Duodenal mucosa (tissue), 2 donors: ENCODE measurements at regions not wholly inside any gene's neighbourhood (a gene's known extent, or its start where the extent isn't known, plus 50 kb on each side); places are given as distances from the start of the nearest gene placed in this dataset.

Experiments used
- H3K27ac ChIP-seq: one replicate; pipeline ENCODE4 v1.7.0; 2013; ENCODE audit warnings: low read depth, low read length
- H3K27me3 ChIP-seq, 2 donors: one replicate each; pipeline ENCODE4 v1.7.0; 2013; ENCODE audit warnings: low read length in 2 of 2, control low read depth in 1 of 2; ENCODE audit not compliant: insufficient read depth in 2 of 2, control insufficient read depth in 1 of 2
- H3K36me3 ChIP-seq, 2 donors: one replicate each; pipeline ENCODE4 v1.7.0; 2013; ENCODE audit warnings: low read length in 2 of 2, control low read depth in 1 of 2; ENCODE audit not compliant: insufficient read depth in 2 of 2, control insufficient read depth in 1 of 2
- H3K4me1 ChIP-seq, 2 donors: one replicate each; pipeline ENCODE4 v1.7.0; 2013; ENCODE audit warnings: low read length in 2 of 2, control low read depth in 1 of 2; ENCODE audit not compliant: insufficient read depth in 2 of 2, control insufficient read depth in 1 of 2
- H3K4me3 ChIP-seq, 2 donors: one replicate each; pipeline ENCODE4 v1.7.0; 2013; ENCODE audit warnings: low read length in 2 of 2, low read depth in 1 of 2
- H3K9ac ChIP-seq, 2 donors: one replicate each; pipeline ENCODE4 v1.7.0; 2013; ENCODE audit warnings: low read length in 2 of 2, low read depth in 1 of 2
- H3K9me3 ChIP-seq, 2 donors: one replicate each; pipeline ENCODE4 v1.7.0; 2013; ENCODE audit warnings: low read length in 2 of 2, control low read depth in 1 of 2; ENCODE audit not compliant: control insufficient read depth in 1 of 2

GRCh38 chr1:199172171-199173124, 533.6 kb downstream of the PTPRC start:
- Histone ChIP-seq H3K9me3 (no peaks in the 10 kb centered on the region), H3K27ac (no peak overlapping the region), H3K9ac (no peak overlapping the region)

GRCh38 chr1:199173356-199173755, 534.5 kb downstream of the PTPRC start:
- no peak overlapping the region for H3K4me3 ChIP-seq
- H3K27ac ChIP-seq, result no peak overlapping the region
- H3K36me3 ChIP-seq, result no peaks in the 10 kb centered on the region
- no peaks in the 10 kb centered on the region for H3K4me1 ChIP-seq
- no peaks in the 10 kb centered on the region for H3K9me3 ChIP-seq
- H3K9ac ChIP-seq, result no peak overlapping the region
- no peaks in the 10 kb centered on the region for H3K27me3 ChIP-seq

More at GRCh38 chr1:199172171-199173124, 533.6 kb downstream of the PTPRC start:
- no peak overlapping the region for H3K4me3 ChIP-seq
- H3K4me1 ChIP-seq, result no peaks in the 10 kb centered on the region
- H3K36me3 ChIP-seq, result no peaks in the 10 kb centered on the region
- H3K27me3 ChIP-seq, result no peaks in the 10 kb centered on the region

DNA sequence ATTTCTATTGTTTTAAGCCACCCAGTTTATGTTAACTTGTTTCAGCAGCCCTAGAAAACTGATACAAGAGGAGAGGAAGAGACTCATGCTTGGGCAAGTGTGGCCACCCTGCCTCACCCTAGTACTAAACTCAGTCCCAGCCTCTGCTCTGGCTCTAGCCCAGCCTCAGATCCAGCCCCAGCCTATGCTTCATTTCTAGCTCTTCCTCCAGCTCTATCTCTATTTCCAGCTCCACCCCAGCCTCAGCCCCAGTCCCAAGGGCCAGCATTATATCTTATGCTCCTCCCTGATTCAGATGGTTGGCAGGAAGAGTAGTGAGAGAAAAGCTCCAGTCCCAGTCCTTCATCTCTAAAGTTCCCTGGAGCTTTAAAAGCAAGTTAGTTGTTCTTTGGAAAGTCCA, 535.5 kb downstream of the PTPRC start:
- Histone ChIP-seq H3K9me3 (no peaks in the 10 kb centered on the region), H3K4me3 (no peak overlapping the region), H3K27ac (no peak overlapping the region)

GRCh38 chr1:199176713-199177112, 537.9 kb downstream of the PTPRC start:
- Histone ChIP-seq H3K4me1 (no peaks in the 10 kb centered on the region), H3K36me3 (no peaks in the 10 kb centered on the region), H3K9me3 (no peaks in the 10 kb centered on the region), H3K27me3 (no peaks in the 10 kb centered on the region), H3K4me3 (no peak overlapping the region), H3K27ac (no peak overlapping the region), H3K9ac (no peak overlapping the region)

More for the DNA sequence above, 535.5 kb downstream of the PTPRC start:
- Histone ChIP-seq H3K9ac (no peak overlapping the region), H3K36me3 (no peaks in the 10 kb centered on the region), H3K27me3 (no peaks in the 10 kb centered on the region), H3K4me1 (no peaks in the 10 kb centered on the region)

- Histone ChIP-seq H3K36me3 (no peaks in the 10 kb centered on the region), H3K4me1 (no peaks in the 10 kb centered on the region), H3K27me3 (no peaks in the 10 kb centered on the region), H3K4me3 (no peak overlapping the region), H3K9me3 (no peaks in the 10 kb centered on the region), H3K9ac (no peak overlapping the region), H3K27ac (no peak overlapping the region)
These were observed 538.4 kb downstream of the PTPRC start for GRCh38 chr1:199177241-199177640.

DNA sequence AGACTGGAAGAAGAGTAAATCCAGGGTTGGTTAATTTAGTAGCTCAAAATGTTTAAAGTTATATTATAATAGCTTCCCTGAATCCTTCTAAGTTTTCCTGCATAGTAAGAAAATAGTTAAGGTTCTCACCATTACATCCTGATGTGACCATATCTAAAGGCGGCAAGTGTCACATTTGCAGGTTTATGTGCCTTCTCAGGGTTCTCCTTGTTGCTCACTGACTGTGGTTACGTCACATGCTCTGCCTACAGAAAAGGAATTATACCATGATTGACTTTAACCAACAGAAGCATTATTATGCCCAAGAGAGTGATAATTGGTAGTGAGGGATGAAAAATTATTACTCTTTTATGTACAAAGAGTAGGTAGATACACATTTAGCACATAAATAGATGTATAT, 539.8 kb downstream of the PTPRC start:
- Histone ChIP-seq H3K36me3 (no peaks in the 10 kb centered on the region), H3K27me3 (no peaks in the 10 kb centered on the region), H3K27ac (no peak overlapping the region), H3K9me3 (no peaks in the 10 kb centered on the region), H3K4me3 (no peak overlapping the region), H3K4me1 (no peaks in the 10 kb centered on the region), H3K9ac (no peak overlapping the region)

- H3K4me1 ChIP-seq, result no peaks in the 10 kb centered on the region
- no peak overlapping the region for H3K4me3 ChIP-seq
- no peaks in the 10 kb centered on the region for H3K9me3 ChIP-seq
- no peaks in the 10 kb centered on the region for H3K27me3 ChIP-seq
- H3K27ac ChIP-seq, result no peak overlapping the region
- no peak overlapping the region for H3K9ac ChIP-seq
- H3K36me3 ChIP-seq, result no peaks in the 10 kb centered on the region
These were observed 543.5 kb downstream of the PTPRC start for GRCh38 chr1:199182186-199182843.

DNA sequence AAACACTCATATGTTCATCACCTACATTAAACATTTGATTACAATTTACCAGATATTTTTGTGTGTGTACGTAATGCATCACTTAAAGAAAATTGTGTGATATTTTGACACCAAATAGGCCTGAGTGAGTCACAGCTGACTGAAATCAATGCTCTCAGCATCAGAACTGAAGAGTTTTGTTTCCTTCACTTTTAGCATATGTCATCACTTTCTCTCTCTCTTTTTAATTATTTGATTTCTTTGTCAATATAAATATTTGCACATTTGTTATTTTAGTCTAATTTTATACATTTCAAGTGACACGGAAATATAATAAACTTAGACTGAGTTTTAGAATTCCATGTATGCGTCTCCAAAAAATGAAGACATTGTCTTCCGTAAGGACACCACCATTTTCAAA, 545.3 kb downstream of the PTPRC start:
- H3K27me3 ChIP-seq, result no peaks in the 10 kb centered on the region
- H3K27ac ChIP-seq, result no peak overlapping the region
- H3K4me1 ChIP-seq, result no peaks in the 10 kb centered on the region
- no peaks in the 10 kb centered on the region for H3K9me3 ChIP-seq
- H3K9ac ChIP-seq, result no peak overlapping the region
- no peaks in the 10 kb centered on the region for H3K36me3 ChIP-seq
- H3K4me3 ChIP-seq, result no peak overlapping the region

- no peaks in the 10 kb centered on the region for H3K4me1 ChIP-seq
- H3K36me3 ChIP-seq, result no peaks in the 10 kb centered on the region
- no peaks in the 10 kb centered on the region for H3K9me3 ChIP-seq
- no peak overlapping the region for H3K9ac ChIP-seq
- H3K4me3 ChIP-seq, result no peak overlapping the region
- H3K27ac ChIP-seq, result no peak overlapping the region
- H3K27me3 ChIP-seq, result no peaks in the 10 kb centered on the region
These were observed 556.0 kb downstream of the PTPRC start for GRCh38 chr1:199194862-199195261.

DNA sequence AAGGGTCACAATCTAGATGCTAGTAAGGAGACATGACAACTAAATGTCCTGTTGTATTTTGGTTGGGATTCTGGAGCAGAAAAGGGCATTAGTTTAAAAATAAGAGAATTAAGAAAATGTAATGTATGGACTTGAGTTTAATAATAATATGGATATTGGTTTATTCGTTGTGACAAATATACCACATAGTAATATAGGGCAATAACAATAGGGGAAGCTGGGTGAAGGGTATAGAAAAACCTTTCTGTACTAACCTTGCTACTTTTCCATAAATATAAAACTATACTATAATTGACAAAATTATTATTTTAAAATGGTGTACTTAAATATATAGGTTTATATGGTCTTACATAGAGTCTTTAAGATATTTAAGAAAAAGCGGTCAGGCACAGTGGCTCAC, 558.9 kb downstream of the PTPRC start:
- Histone ChIP-seq H3K4me1 (no peaks in the 10 kb centered on the region), H3K9me3 (no peaks in the 10 kb centered on the region), H3K27ac (no peak overlapping the region), H3K4me3 (no peak overlapping the region), H3K9ac (no peak overlapping the region), H3K36me3 (no peaks in the 10 kb centered on the region), H3K27me3 (no peaks in the 10 kb centered on the region)
